ENCODE measurements at regions not wholly inside any gene's neighbourhood (a gene's known extent, or its start where the extent isn't known, plus 50 kb on each side); places are given as distances from the start of the nearest gene placed in this dataset.

GRCh38 chr6:95091823-95092436 is 485.4 kb upstream of the MANEA start:
- Histone ChIP-seq H3K27ac (ENCODE audit: low read depth in 2 of 2, low read length in 1 of 2) (no peak overlapping the region), H3K4me2 (no peak overlapping the region; the same call in 1 of the 2 replicates), H3K79me2 (ENCODE audit: insufficient read depth) (no peaks in the 10 kb centered on the region), H3K4me3 (ENCODE audit: low read depth in 2 of 2, low read length in 1 of 2) (peak overlapping the region in 1 of 2 experiments; percentile 31; a peak in 1 of 4 replicates), H4K20me1 (ENCODE audit: insufficient read depth) (no peaks in the 10 kb centered on the region), H3F3A (replicated peaks; ENCODE audit: insufficient read depth) (no peaks in the 10 kb centered on the region), H3K9ac (no peak overlapping the region), H3K9me2 (no peaks in the 10 kb centered on the region), H3K4me1 (ENCODE audit: control insufficient read depth in 1 of 2, insufficient read depth in 2 of 2, low read depth in 1 of 2, low read length in 1 of 2) (peaks cover 2 to 11% of the 10 kb centered on the region in 2 experiments; a peak in 3 of 4 replicates), H3K36me3 (replicated peaks in 1 of 2; ENCODE audit: control insufficient read depth in 1 of 2, insufficient read depth in 2 of 2, low read length in 1 of 2) (no peaks in the 10 kb centered on the region), H3K27me3 (ENCODE audit: insufficient read depth) (no peaks in the 10 kb centered on the region), H3K9me3 (no peaks in the 10 kb centered on the region), H2AFZ (ENCODE audit: low read depth) (no peak overlapping the region)
- CTCF ChIA-PET, result interaction anchor here (0.6 to 2.8 kb wide), 25 partner anchors 8 to 1668 kb away, joined by 3 to 17 read pairs (median 3); no protein-coding TSS in a partner anchor
- WGBS (ENCODE audit: low lambda C conversion rate), result 6% methylated on average over 5 of the region's 5 CpGs
- peak; percentile 21 for DNase-seq
- POLR2A ChIA-PET, result no interaction called here
- TF ChIP-seq TAF1 (IDR thresholded peaks at IDR 0.05; ENCODE audit: borderline replicate concordance, low read depth, low read length) (no peak), SMC3 (IDR thresholded peaks at IDR 0.05; ENCODE audit: low read depth, low read length) (peak; percentile 48; the same call in 1 of the 2 replicates), USF1 (IDR thresholded peaks at IDR 0.05; ENCODE audit: borderline replicate concordance, low read depth) (no peak), GABPA (IDR thresholded peaks at IDR 0.05; ENCODE audit: low read depth) (no peak), REST (IDR thresholded peaks at IDR 0.05; ENCODE audit: low read depth, low read length) (no peak), RAD21 (IDR thresholded peaks at IDR 0.05; ENCODE audit: low read length) (peak; percentile 81), FOSL2 (IDR thresholded peaks at IDR 0.05; ENCODE audit: borderline replicate concordance, low read depth) (no peak), RXRA (IDR thresholded peaks at IDR 0.05; ENCODE audit: borderline replicate concordance, low read depth) (no peak), NRF1 (IDR thresholded peaks at IDR 0.05; ENCODE audit: low read depth, low read length) (no peak), SIN3A (IDR thresholded peaks at IDR 0.05; ENCODE audit: borderline replicate concordance, low read depth, low read length) (no peak), NFIC (IDR thresholded peaks at IDR 0.05; ENCODE audit: borderline replicate concordance) (no peak), EZH2phosphoT487 (IDR thresholded peaks at IDR 0.05; ENCODE audit: borderline replicate concordance, low read depth) (no peak), YY1 (IDR thresholded peaks at IDR 0.05; ENCODE audit: low read depth) (no peak), FOXM1 (IDR thresholded peaks at IDR 0.05; ENCODE audit: low read depth) (no peak), CHD2 (IDR thresholded peaks at IDR 0.05; ENCODE audit: low read length, partially characterized antibody) (no peak), CTCF (IDR thresholded peaks at IDR 0.05) (peak; percentile 75), FOXJ3 (CRISPR knock-in tag; IDR thresholded peaks at IDR 0.05) (no peak), ELF1 (IDR thresholded peaks at IDR 0.05) (no peak), MEF2A (IDR thresholded peaks at IDR 0.05; ENCODE audit: borderline replicate concordance, low read depth) (no peak), PBX3 (IDR thresholded peaks at IDR 0.05) (no peak)
